Activated CD4-positive, alpha-beta T cell treated with anti-CD3 and anti-CD28 coated beads, Interleukin-10, Interleukin-2, amounts not matched to agents 100 ng/mL and 50 ng/mL, durations not matched to agents 16 hours and 8 hours (primary cell): ENCODE measurements at regions not wholly inside any gene's neighbourhood (a gene's known extent, or its start where the extent isn't known, plus 50 kb on each side); places are given as distances from the start of the nearest gene placed in this dataset.

Experiments used
- DNase-seq: peaks from one replicate; pipeline ENCODE4 v3.0.0-alpha.2; 2020

GRCh38 chr14:32027255-32027939 lies 49.7 kb upstream of the ARHGAP5 start:
- DNase-seq: no peak
